ENCODE measurements at regions not wholly inside any gene's neighbourhood (a gene's known extent, or its start where the extent isn't known, plus 50 kb on each side); places are given as distances from the start of the nearest gene placed in this dataset.

DNA sequence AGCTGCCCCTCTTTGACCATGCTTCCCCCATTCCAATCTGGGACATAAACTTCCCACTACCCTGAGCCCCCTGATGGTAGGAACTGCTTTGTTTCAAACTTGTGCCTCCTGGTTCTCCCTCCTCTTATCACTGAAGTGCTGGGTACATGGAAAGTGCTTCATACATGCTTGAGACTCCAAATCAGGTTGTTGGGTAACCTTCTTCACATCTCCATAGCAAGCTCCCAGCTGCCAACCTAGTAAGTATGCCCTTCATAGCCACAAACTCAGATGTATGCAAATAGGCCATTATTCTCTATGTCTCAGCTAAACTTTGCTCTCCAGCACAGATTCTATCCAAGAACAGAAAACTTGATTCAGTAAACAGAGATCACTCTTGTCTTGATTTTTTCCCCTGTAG is 310.6 kb upstream of the IRX3 start:
- ATAC-seq = no peak
- TF ChIP-seq, protein P1, sequence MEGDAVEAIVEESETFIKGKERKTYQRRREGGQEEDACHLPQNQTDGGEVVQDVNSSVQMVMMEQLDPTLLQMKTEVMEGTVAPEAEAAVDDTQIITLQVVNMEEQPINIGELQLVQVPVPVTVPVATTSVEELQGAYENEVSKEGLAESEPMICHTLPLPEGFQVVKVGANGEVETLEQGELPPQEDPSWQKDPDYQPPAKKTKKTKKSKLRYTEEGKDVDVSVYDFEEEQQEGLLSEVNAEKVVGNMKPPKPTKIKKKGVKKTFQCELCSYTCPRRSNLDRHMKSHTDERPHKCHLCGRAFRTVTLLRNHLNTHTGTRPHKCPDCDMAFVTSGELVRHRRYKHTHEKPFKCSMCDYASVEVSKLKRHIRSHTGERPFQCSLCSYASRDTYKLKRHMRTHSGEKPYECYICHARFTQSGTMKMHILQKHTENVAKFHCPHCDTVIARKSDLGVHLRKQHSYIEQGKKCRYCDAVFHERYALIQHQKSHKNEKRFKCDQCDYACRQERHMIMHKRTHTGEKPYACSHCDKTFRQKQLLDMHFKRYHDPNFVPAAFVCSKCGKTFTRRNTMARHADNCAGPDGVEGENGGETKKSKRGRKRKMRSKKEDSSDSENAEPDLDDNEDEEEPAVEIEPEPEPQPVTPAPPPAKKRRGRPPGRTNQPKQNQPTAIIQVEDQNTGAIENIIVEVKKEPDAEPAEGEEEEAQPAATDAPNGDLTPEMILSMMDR (IDR thresholded peaks at IDR 0.05) = no peak
- Histone ChIP-seq H3K4me3 (no peak overlapping the region), H3K36me3 (ENCODE audit: insufficient read depth in 1 of 2, low read depth in 1 of 2) (no peaks in the 10 kb centered on the region), H3K27ac (no peak overlapping the region), H3K27me3 (ENCODE audit: insufficient read depth in 3 of 3, low read length in 2 of 3) (no peaks in the 10 kb centered on the region), H3K9me3 (no peaks in the 10 kb centered on the region), H3K4me1 (no peaks in the 10 kb centered on the region)
- intact Hi-C loops (cut with DNase I) = no loop called here
- DNase-seq = no peak

DNA sequence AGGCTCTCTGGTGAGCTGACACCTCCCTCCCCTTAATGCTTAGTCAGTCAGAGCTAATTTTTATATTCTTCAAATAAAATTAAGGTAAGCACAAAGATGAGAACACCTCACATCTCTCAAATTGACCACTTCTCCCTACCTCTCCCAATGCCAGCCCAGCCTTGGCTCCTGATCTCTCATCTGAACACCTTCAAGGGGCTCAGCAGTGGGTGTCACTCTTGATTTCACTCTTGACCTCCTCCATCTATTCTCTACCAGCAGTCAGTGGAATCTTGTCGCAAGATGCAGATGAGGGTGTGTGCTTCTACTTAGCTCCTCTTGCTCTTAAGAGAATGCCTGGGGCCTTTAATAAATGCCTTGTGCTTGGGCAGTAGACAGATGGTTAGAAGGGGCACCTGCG is 309.0 kb upstream of the IRX3 start:
- ATAC-seq = no peak

DNA sequence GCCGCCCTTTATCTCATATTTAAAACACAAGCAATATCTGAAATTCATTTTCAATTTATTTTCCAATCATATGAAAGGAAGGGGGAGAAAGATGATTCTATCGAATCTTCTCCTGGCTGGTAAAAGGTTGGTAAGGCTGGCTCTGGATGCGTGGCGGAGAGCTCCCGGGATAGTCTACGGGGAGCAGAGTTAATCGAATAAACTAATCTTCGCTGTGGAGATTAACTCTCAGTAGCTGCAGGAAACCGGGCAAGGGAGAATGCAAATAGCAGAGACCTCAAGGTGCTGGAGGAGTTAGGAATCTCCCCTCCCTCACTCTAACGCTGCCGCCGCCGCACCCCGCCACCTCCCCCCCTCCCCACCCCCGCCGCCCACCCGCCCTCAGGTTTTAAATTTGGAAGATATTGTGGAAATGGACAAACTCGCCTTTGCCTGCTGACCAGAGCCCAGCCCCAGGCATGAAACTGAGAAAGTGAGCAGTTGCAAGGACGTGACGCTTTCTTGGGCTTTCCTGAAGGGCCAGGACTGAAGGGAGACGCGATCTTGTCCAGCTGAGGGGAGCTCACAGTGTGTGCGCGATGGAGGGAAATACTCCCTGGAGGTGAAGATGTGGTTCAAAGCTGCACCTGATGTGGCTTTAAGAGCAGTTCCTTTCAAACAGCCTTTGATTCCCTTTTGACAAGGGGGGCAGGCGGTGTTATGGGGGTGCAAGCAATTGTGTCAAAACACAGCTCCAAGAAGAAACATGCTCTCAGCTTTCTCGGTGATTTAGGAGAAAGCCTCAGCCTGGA is 308.2 kb upstream of the IRX3 start:
- Histone ChIP-seq H3K4me3 (no peak overlapping the region), H3K27ac (no peak overlapping the region), H3K4me1 (no peaks in the 10 kb centered on the region), H3K27me3 (ENCODE audit: insufficient read depth in 3 of 3, low read length in 2 of 3) (no peaks in the 10 kb centered on the region), H3K9me3 (no peaks in the 10 kb centered on the region), H3K36me3 (ENCODE audit: insufficient read depth in 1 of 2, low read depth in 1 of 2) (no peaks in the 10 kb centered on the region)
- DNase-seq (no peak), ATAC-seq (no peak)
- TF ChIP-seq, protein P1 (IDR thresholded peaks at IDR 0.05) = no peak
- 49 to 58% (median 56%) methylated on average over 22 to 26 of the region's 26 CpGs for WGBS, 3 donors
- intact Hi-C loops (cut with DNase I) = no loop called here

More for the DNA sequence above, 309.0 kb upstream of the IRX3 start:
- no peaks in the 10 kb centered on the region for H3K27me3 ChIP-seq (ENCODE audit: insufficient read depth in 3 of 3, low read length in 2 of 3)
- TF ChIP-seq, protein P1 (IDR thresholded peaks at IDR 0.05) = no peak
- H3K27ac ChIP-seq = no peak overlapping the region
- WGBS, 3 donors = 38 to 61% (median 56%) methylated on average over 2 of the region's 2 CpGs
- intact Hi-C loops (cut with DNase I) = no loop called here
- DNase-seq = no peak
- H3K36me3 ChIP-seq (ENCODE audit: insufficient read depth in 1 of 2, low read depth in 1 of 2) = no peaks in the 10 kb centered on the region
- no peaks in the 10 kb centered on the region for H3K4me1 ChIP-seq
- no peak overlapping the region for H3K4me3 ChIP-seq
- no peaks in the 10 kb centered on the region for H3K9me3 ChIP-seq

DNA sequence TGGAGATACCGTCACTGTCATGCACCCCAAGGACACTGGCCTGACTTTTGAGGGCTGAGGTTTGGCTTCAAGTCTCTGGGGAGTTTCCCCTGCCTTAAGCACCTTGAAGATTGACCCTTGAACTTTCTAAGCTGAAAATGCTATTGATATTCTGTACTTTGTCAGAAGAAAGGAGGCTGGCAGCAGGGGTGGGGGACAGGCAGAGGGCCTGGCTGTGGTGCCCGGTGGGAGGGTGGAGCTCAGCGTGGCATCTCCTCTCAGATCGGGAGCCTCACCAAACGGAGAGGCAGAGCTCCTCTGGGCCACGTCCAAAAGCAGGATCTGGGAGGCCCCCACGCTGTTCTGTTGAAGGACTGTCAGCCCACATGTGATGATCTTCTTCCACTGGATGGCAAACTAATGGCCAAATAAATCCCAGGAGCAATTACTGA is 305.2 kb upstream of the IRX3 start:
- no peak overlapping the region for H3K27ac ChIP-seq
- 37 to 48% (median 48%) methylated on average over 7 of the region's 7 CpGs for WGBS, 3 donors
- TF ChIP-seq, protein P1 (IDR thresholded peaks at IDR 0.05) = no peak
- H3K36me3 ChIP-seq (ENCODE audit: insufficient read depth in 1 of 2, low read depth in 1 of 2) = no peaks in the 10 kb centered on the region
- H3K9me3 ChIP-seq = no peaks in the 10 kb centered on the region
- no peak overlapping the region for H3K4me3 ChIP-seq
- intact Hi-C loops (cut with DNase I) = no loop called here
- no peaks in the 10 kb centered on the region for H3K27me3 ChIP-seq (ENCODE audit: insufficient read depth in 3 of 3, low read length in 2 of 3)
- no peak for DNase-seq
- no peak for ATAC-seq
- H3K4me1 ChIP-seq = no peaks in the 10 kb centered on the region

DNA sequence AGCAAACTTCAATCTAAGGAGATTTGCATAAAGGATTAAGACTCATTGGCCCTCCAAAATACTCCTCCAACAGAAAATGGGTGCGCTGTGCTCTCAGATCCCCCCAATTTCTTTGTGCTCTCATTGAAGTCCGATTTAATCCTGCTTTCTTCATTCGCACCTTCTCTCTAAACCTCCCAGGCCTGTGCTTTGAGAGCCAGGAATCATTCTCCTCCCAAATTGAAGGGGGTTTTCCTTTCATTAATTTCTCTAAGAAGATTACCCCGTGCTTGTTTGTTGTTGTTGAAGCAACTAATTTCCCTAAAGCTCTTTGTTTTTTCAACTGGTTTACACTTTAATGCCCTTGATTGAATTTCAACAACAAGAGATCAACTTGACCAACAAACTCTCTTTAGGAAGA is 304.2 kb upstream of the IRX3 start:
- no peaks in the 10 kb centered on the region for H3K36me3 ChIP-seq (ENCODE audit: insufficient read depth in 1 of 2, low read depth in 1 of 2)
- intact Hi-C loops (cut with DNase I) = no loop called here
- no peaks in the 10 kb centered on the region for H3K4me1 ChIP-seq
- no peak overlapping the region for H3K4me3 ChIP-seq
- TF ChIP-seq, protein P1 (IDR thresholded peaks at IDR 0.05) = no peak
- H3K9me3 ChIP-seq = no peaks in the 10 kb centered on the region
- WGBS, 3 donors = 72 to 80% (median 80%) methylated on average over 4 of the region's 4 CpGs
- ATAC-seq (no peak), DNase-seq (no peak)
- H3K27ac ChIP-seq = no peak overlapping the region
- H3K27me3 ChIP-seq (ENCODE audit: insufficient read depth in 3 of 3, low read length in 2 of 3) = no peaks in the 10 kb centered on the region

All from psoas muscle (tissue), 7 donors.